GM21786 (cell line): ENCODE measurements at regions not wholly inside any gene's neighbourhood (a gene's known extent, or its start where the extent isn't known, plus 50 kb on each side); places are given as distances from the start of the nearest gene placed in this dataset.
"Not testable (repeated sequence)": the region's sequence is repeated elsewhere in the genome, so short reads cannot be mapped to it uniquely, and the experiment has no call there.

ENCODE experiments used
- ATAC-seq: cut with Tn5 transposase; IDR thresholded peaks from one replicate; pipeline ENCODE4 v1.9.1; 2021; ENCODE audit not compliant: unreplicated experiment

DNA sequence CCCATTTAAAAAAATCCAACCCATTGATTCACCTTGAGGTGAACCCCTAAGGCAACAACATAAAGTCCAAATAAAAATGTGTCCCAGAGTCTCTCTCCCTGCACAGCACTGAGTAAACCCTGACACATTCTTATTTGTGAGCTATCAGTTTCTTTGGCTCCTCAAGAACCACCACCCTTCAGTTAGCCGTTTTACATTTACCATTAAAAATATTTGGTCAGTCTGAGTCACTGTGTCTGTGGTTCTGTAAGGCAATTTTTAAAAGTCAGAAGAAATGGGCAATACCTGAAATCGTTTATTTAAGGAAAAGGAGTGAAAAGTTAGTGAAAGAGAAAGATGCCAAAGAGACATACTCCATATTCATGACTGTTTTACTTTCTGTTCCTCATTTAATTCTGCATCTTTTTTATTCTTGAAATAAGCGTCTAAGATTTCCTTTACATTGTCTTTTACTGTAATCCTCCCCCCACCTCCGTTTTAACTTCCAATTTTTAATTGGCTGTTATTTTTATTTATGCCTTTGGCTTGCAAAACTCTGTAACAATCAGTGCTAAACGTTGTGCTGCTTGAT lies 91.7 kb upstream of the IVNS1ABP start:
- ATAC-seq: no peak

DNA sequence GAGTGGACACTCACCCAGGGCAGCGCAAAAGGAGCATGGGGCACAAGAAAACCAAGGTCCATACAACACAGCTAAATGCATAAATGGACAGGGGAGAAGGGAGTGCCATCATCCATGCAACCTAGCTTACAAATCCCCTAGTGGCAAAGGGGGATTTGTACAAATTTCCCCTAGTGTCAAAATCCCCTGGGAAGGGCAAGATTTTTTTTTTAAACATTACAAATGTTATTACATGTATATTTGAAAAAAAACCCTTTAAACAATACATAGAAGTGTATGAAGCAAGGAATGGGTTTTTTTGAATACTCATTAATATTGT lies 89.6 kb upstream of the IVNS1ABP start:
- no peak for ATAC-seq

- no peak for ATAC-seq
Measured at GRCh38 chr1:185406006-185406690, 89.1 kb upstream of the IVNS1ABP start.

DNA sequence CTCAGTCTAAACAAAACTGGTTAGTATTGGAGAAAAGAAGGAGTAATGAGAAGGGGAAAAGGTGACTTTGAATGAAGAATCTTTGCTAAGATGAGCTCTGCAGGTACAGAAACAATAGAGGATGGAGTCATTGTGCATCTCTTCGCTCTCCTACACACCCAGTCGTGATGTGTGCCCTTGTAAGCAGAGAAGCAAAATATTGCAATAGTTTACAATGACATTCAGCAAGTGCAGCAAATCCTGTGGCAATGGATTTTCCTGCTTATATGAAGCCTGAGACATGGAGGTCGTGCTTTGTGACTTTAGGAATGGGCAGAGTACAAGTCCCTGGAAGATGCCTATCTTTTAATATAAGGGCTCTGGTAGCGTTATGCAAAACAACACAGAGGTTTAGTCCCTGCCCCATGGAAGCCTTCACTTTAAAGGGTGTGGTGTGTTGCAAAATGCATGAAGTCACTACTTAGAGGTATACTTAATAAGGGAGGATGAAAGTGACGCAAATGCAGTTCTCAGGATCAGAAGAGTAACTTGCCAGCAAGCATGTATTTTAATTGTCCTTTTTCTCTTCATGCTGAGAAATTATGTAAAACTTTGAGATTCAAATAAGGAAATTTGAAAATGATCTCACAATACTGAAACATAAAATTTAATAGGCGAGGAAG lies 88.0 kb upstream of the IVNS1ABP start:
- ATAC-seq: no peak

DNA sequence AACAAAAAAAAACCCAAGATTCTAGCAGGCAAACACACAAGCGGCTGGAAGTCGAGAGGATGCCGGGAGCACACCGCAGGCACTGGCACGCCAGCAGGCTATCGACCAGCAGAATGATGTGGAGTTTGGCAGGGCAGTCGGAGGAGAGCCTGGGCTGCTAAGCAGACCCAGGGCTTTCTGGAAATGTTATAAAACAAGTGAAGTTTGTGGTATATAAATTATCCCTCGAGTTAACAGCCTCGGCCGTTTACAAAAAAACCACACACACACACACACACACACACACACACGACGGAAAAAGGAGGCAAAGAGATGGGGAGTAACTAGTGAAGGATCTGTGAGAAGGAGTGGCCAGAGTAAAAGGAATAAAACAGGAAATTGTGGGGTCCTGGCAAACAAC lies 87.2 kb upstream of the IVNS1ABP start:
- no peak for ATAC-seq

DNA sequence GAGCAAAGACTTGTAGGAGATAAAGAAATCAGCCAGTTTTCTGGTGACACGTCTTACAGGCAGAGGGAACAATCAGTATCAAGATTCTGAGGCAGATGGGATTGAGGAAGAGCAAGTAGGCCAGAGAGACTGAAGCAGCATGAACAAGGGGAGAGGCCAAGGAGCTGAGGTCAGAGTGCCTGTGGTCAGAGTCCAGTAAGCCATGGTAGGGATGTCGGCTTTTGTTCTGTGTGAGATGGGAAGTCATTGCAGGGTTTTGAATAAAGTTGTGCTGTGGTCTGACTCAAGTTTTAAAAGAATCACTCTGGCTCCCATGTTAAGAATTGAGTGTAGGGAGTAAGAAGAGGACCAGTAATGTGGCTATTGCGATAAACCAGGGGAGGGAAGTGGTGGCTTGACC lies 85.9 kb upstream of the IVNS1ABP start:
- ATAC-seq: no peak

DNA sequence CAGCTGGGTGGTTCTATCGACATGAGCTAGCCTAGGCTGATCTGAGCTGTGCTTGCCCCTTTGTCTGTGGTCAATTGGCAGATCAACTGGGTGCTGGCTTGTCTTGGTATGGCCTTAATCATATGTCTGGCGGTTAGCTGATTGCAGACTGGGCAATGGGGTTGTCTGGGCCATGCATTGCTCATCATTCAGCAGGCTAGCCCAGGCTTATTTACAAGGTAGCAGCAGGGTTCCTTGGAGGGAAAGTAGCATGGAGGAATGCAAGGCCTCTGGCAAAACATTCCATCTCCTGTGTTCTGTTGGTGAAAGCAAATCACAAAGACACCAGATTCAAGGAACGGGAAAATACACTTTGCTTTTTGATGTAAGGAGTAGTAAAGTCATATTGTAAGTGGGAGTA lies 84.0 kb upstream of the IVNS1ABP start:
- no peak for ATAC-seq

GRCh38 chr1:185400052-185400451 lies 83.0 kb upstream of the IVNS1ABP start:
- ATAC-seq: no peak

- peak; percentile 44 for ATAC-seq
Measured at GRCh38 chr1:185398599-185398998, 81.6 kb upstream of the IVNS1ABP start.

DNA sequence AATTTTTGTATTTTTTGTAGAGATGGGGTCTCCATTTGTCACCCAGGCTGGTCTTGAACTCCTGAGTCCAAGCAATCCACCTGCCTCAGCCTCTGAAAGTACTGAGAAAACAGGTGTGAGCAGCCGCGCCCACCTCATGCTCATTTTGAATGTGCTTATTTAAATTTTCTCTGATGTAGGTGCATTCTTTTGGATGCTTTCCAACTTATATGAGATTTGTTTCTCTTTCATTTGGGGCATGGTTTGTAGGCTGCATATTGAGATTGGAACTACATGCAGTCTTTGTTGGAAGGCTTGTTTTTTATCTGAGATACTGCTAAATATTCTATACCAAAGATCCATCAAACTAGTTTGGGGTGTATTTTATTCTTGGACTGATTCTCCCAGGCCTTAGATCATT lies 81.0 kb upstream of the IVNS1ABP start:
- no peak for ATAC-seq

DNA sequence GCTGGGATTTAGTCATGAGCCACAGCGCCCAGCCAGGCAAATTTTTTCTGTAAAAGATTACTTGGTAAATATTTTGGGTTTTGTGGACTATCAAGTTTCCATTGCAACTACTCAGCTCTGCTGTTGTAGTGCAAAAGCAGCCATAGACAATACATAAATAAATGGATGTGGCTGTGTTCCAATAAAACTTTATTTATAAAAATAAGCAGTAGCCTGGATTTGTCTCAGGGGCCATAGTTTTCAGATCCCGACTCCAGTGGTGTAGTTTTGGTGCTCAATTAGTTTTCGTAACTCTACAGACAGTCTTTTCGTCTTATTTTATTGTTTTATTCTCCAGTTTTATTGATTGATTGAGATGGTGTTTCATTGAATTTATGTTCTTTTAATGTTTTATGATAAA lies 80.1 kb upstream of the IVNS1ABP start:
- no peak for ATAC-seq

GRCh38 chr1:185396126-185396525 lies 79.1 kb upstream of the IVNS1ABP start:
- no peak for ATAC-seq

DNA sequence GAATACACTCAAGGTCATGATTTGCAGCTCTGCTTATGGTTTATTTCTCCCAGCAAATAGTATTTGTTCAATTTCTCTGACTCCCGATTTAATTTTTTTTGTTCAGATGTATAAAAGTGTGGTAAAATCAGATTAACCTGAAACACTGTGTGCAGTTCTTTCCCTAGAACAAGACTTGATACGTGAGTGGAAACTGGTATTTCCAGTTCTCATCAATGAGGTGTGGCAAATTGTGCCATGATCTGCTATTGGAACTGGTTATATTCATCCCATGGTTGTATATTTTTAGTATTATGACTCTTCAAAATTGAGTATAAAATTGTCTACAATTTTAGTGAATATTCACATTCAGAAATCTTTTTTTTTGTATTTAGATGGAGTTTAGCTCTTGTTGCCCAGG lies 76.8 kb upstream of the IVNS1ABP start:
- no peak for ATAC-seq

DNA sequence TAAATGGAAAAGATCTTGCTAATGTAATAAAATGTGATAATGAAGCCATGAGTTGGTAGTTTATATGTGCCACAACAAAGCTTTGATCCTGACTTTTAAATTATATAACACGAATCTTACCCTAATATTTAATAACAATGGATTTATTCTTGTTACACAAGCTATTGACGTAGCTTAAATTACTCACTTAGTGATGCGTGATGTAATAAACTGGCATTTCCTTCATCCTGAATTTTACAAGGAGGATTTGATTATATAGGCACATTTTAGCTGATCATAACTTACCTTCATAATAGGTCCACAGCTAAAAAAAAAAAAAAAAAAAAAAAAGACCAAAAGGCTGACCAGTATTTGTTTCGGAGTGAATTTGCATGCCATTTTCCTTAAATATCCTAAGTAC lies 76.2 kb upstream of the IVNS1ABP start:
- ATAC-seq: no peak

GRCh38 chr1:185388815-185389214 lies 71.8 kb upstream of the IVNS1ABP start:
- ATAC-seq: no peak

- ATAC-seq: no peak
Measured at GRCh38 chr1:185388346-185388745, 71.3 kb upstream of the IVNS1ABP start.

DNA sequence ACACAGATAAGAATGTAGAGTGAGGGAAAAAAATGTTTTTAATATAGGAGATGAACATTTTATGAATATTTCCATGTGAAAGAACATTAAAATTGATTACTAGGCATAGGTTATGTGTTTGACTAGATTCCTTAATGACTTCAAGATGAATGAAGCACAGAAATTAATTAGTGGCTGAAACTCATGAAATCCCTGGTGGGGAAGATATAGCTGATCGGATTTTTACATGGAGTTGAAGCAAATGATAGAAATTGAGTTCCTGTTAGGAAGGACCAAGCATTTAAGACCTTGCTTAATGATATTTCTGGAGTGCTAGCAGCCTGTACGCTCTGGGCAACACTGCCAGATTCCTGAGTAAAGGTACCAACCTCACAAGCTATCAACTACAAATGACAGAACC lies 68.9 kb upstream of the IVNS1ABP start:
- no peak for ATAC-seq

GRCh38 chr1:185383805-185384204 lies 66.8 kb upstream of the IVNS1ABP start:
- ATAC-seq: not testable (repeated sequence)

GRCh38 chr1:185377831-185378230 lies 60.8 kb upstream of the IVNS1ABP start:
- no peak for ATAC-seq

GRCh38 chr1:185376840-185377635 lies 60.0 kb upstream of the IVNS1ABP start:
- no peak for ATAC-seq

DNA sequence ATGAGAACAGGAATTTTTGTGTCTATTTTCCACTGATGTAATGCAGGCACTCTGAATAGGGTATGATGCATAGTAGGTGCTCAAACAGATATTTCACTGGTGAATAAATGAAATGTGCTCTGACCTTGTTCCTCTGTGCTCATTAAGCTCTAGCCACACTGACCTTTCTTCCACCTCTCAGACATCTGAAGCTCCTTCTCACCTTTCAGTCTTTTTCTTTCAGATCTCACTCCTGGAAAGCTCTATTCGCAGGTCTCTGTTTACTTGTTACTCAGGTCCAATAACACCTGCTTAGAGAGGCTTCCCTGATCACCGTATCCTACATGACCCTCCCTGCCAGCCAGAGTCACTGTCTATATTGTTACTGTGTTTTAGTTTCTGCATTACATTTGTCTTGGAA lies 59.2 kb upstream of the IVNS1ABP start:
- no peak for ATAC-seq

- no peak for ATAC-seq
Measured at GRCh38 chr1:185375583-185375982, 58.5 kb upstream of the IVNS1ABP start.
